ENCODE measurements at regions not wholly inside any gene's neighbourhood (a gene's known extent, or its start where the extent isn't known, plus 50 kb on each side); places are given as distances from the start of the nearest gene placed in this dataset.

DNA sequence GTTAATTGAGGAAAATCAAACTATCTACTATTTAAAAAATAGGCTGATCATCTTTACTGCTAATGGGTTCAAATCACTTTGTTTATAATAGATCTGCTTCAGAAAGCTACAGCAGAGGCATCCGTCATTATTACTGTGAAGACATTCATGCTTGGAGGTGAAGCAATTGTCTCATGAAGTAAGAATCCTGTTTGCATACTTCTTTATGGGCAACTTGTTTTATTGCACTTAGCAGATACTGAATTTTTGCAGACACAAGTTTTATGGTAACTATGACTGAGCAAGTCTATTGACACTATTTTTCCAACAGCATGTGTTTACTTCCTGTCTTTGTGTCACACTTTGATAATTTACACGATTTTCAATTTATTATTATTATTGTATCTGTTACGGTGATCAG is 573.9 kb downstream of the RFPL4B start:
- TF ChIP-seq CTCF (IDR thresholded peaks at IDR 0.05; ENCODE audit: insufficient read depth, low read depth, low read length) (no peak), EZH2 (IDR thresholded peaks at IDR 0.05; ENCODE audit: insufficient read depth, low read length) (no peak)
